Neural cell (in vitro differentiated cells): ENCODE measurements at regions not wholly inside any gene's neighbourhood (a gene's known extent, or its start where the extent isn't known, plus 50 kb on each side); places are given as distances from the start of the nearest gene placed in this dataset.

Experiments
- H2AFZ ChIP-seq: fragments of 200-600, 300-800 bp; sonication (generic), shearing (Covaris generic); 2 replicates; pipeline ENCODE4 v1.6.0; 2014; ENCODE audit warnings: low read depth, mild to moderate bottlenecking, antibody characterized with exemption, low read length, moderate library complexity
- H3F3A ChIP-seq: fragments of 200-600 bp; shearing (Covaris generic); 2 replicates; pipeline ENCODE4 v1.6.1; 2016; ENCODE audit warnings: mild to moderate bottlenecking, moderate library complexity, mixed read lengths, antibody characterized with exemption, low read length; ENCODE audit not compliant: insufficient read depth, poor library complexity, severe bottlenecking
- H3K27ac ChIP-seq: fragments of 200-600, 300-800 bp; sonication (generic), shearing (Covaris generic); 2 replicates; pipeline ENCODE4 v1.5.1; 2014; ENCODE audit warnings: mild to moderate bottlenecking, low read length, moderate library complexity
- H3K27me3 ChIP-seq: fragments of 300-800, 200-600 bp; sonication (generic), shearing (Covaris generic); 2 replicates; pipeline ENCODE4 v1.6.0; 2014; ENCODE audit warnings: mild to moderate bottlenecking, low read depth, low read length, moderate library complexity; ENCODE audit not compliant: insufficient read depth
- H3K36me3 ChIP-seq: fragments of 300-800, 200-600 bp; sonication (generic), shearing (Covaris generic); 2 replicates; pipeline ENCODE4 v1.5.1; 2014; ENCODE audit warnings: mild to moderate bottlenecking, antibody characterized with exemption, low read length, moderate library complexity; ENCODE audit not compliant: insufficient read depth
- H3K4me2 ChIP-seq: fragments of 300-800, 200-600 bp; sonication (generic), shearing (Covaris generic); 2 replicates; pipeline ENCODE4 v1.6.0; 2014; ENCODE audit warnings: mild to moderate bottlenecking, low read length
- H3K4me3 ChIP-seq: fragments of 300-800, 200-600 bp; sonication (generic), shearing (Covaris generic); 2 replicates; pipeline ENCODE4 v1.5.1; 2014; ENCODE audit warnings: mild to moderate bottlenecking, low read length, moderate library complexity
- H3K79me2 ChIP-seq: fragments of 200-600 bp; shearing (Covaris generic); replicated peaks from 2 replicates; pipeline ENCODE4 v1.6.0; 2014; ENCODE audit warnings: mild to moderate bottlenecking, low read length, moderate library complexity; ENCODE audit not compliant: insufficient read depth
- H3K9ac ChIP-seq: fragments of 300-800, 200-600 bp; sonication (generic), shearing (Covaris generic); 2 replicates; pipeline ENCODE4 v1.6.1; 2016; ENCODE audit warnings: mild to moderate bottlenecking, low read length, mixed read lengths
- H3K9me2 ChIP-seq: fragments of 200-600 bp; shearing (Covaris generic); 2 replicates; pipeline ENCODE4 v1.6.1; 2016; ENCODE audit warnings: mild to moderate bottlenecking, low read length, mixed read lengths; ENCODE audit not compliant: insufficient read depth
- H3K9me3 ChIP-seq: fragments of 200-600, 300-800 bp; sonication (generic), shearing (Covaris generic); 2 replicates; pipeline ENCODE4 v1.6.1; 2016; ENCODE audit warnings: mild to moderate bottlenecking, mixed run types, low read length, moderate library complexity, mixed read lengths
- H4K20me1 ChIP-seq: fragments of 200-600 bp; shearing (Covaris generic); 2 replicates; pipeline ENCODE4 v1.6.1; 2016; ENCODE audit warnings: mild to moderate bottlenecking, mixed run types; ENCODE audit not compliant: insufficient read depth
- CTCF ChIP-seq: fragments of 450-650 bp; IDR thresholded peaks from 2 replicates; pipeline ENCODE4 v1.5.1; 2014; ENCODE audit warnings: antibody characterized with exemption, mild to moderate bottlenecking, moderate library complexity; ENCODE audit not compliant: poor library complexity, severe bottlenecking
- EP300 ChIP-seq: fragments of 450-650 bp; conservative IDR thresholded peaks from 2 replicates; pipeline ENCODE4 v1.6.1; 2014; ENCODE audit warnings: antibody characterized with exemption, mild to moderate bottlenecking, moderate library complexity; ENCODE audit not compliant: poor library complexity, severe bottlenecking
- EZH2 ChIP-seq: fragments of 200-600, 300-800 bp; shearing (Covaris generic), sonication (generic); IDR thresholded peaks from 2 replicates; pipeline ENCODE4 v1.6.1; 2014; ENCODE audit warnings: antibody characterized with exemption, low read length, borderline replicate concordance, mild to moderate bottlenecking; ENCODE audit not compliant: insufficient read depth, poor library complexity, severe bottlenecking
- MXI1 ChIP-seq: fragments of 450-650 bp; conservative IDR thresholded peaks from 2 replicates; pipeline ENCODE4 v1.6.1; 2014; ENCODE audit warnings: antibody characterized with exemption, mild to moderate bottlenecking; ENCODE audit not compliant: poor library complexity, severe bottlenecking
- POLR2AphosphoS5 ChIP-seq: IDR thresholded peaks from 2 replicates; pipeline ENCODE4 v1.6.1; 2012
- RAD21 ChIP-seq: fragments of 450-650 bp; conservative IDR thresholded peaks from 2 replicates; pipeline ENCODE4 v1.6.1; 2014; ENCODE audit warnings: antibody characterized with exemption, mild to moderate bottlenecking, moderate library complexity
- REST ChIP-seq: IDR thresholded peaks from 2 replicates; pipeline ENCODE4 v1.6.1; 2012; ENCODE audit warnings: borderline replicate concordance
- SMC3 ChIP-seq: fragments of 450-650 bp; conservative IDR thresholded peaks from 2 replicates; pipeline ENCODE4 v1.6.1; 2014; ENCODE audit warnings: antibody characterized with exemption, mild to moderate bottlenecking, moderate library complexity; ENCODE audit not compliant: poor library complexity
- TAF1 ChIP-seq: IDR thresholded peaks from 2 replicates; pipeline ENCODE4 v1.6.1; 2012; ENCODE audit warnings: low read depth

GRCh38 chr2:196463706-196464105 is 175.8 kb upstream of the CCDC150 start:
- H3K4me2 ChIP-seq, result no peak overlapping the region
- H3K27ac ChIP-seq, result no peak overlapping the region
- no peak overlapping the region for H2AFZ ChIP-seq
- H3F3A ChIP-seq, result no peaks in the 10 kb centered on the region
- no peak overlapping the region for H3K4me3 ChIP-seq
- no peaks in the 10 kb centered on the region for H3K79me2 ChIP-seq
- H4K20me1 ChIP-seq, result no peaks in the 10 kb centered on the region
- H3K27me3 ChIP-seq, result no peaks in the 10 kb centered on the region
- no peaks in the 10 kb centered on the region for H3K9me3 ChIP-seq
- no peak overlapping the region for H3K9ac ChIP-seq
- no peaks in the 10 kb centered on the region for H3K9me2 ChIP-seq
- TF ChIP-seq CTCF (no peak), TAF1 (no peak), POLR2AphosphoS5 (no peak), EP300 (no peak), MXI1 (no peak), SMC3 (no peak), EZH2 (no peak), REST (no peak), RAD21 (no peak)
- no peaks in the 10 kb centered on the region for H3K36me3 ChIP-seq

- Histone ChIP-seq H3K9me3 (no peaks in the 10 kb centered on the region), H3K4me3 (no peak overlapping the region), H3K79me2 (no peaks in the 10 kb centered on the region), H3K36me3 (no peaks in the 10 kb centered on the region), H4K20me1 (no peaks in the 10 kb centered on the region), H3K9ac (no peak overlapping the region), H2AFZ (no peak overlapping the region), H3K27me3 (no peaks in the 10 kb centered on the region), H3F3A (no peaks in the 10 kb centered on the region), H3K4me2 (no peak overlapping the region), H3K27ac (no peak overlapping the region), H3K9me2 (no peaks in the 10 kb centered on the region)
- TF ChIP-seq POLR2AphosphoS5 (no peak), EZH2 (no peak), CTCF (no peak), REST (no peak), SMC3 (no peak), TAF1 (no peak), MXI1 (no peak), EP300 (no peak), RAD21 (no peak)
Measured at GRCh38 chr2:196464311-196464710, 175.2 kb upstream of the CCDC150 start.
